OCI-LY1 (cell line): ENCODE measurements at regions not wholly inside any gene's neighbourhood (a gene's known extent, or its start where the extent isn't known, plus 50 kb on each side); places are given as distances from the start of the nearest gene placed in this dataset.

Experiments used
- H2AFZ ChIP-seq: fragments of 200-600 bp; sonication (generic), shearing (Covaris generic); 2 replicates; pipeline ENCODE4 v1.6.0; 2014; ENCODE audit warnings: antibody characterized with exemption, mild to moderate bottlenecking, low read length
- H3F3A ChIP-seq: fragments of 200-600 bp; sonication (generic), shearing (Covaris generic); 2 replicates; pipeline ENCODE4 v1.6.0; 2014; ENCODE audit warnings: mild to moderate bottlenecking, antibody characterized with exemption, low read length, moderate library complexity; ENCODE audit not compliant: insufficient read depth
- H3K27ac ChIP-seq: fragments of 200-600 bp; sonication (generic); 2 replicates; pipeline ENCODE4 v1.5.1; 2014; ENCODE audit warnings: low read length, mixed run types, mild to moderate bottlenecking, low read depth; ENCODE audit not compliant: poor library complexity, severe bottlenecking
- H3K27me3 ChIP-seq: fragments of 200-600 bp; sonication (generic); 2 replicates; pipeline ENCODE4 v1.6.0; 2014; ENCODE audit warnings: antibody characterized with exemption, mild to moderate bottlenecking, low read length, moderate library complexity; ENCODE audit not compliant: insufficient read depth
- H3K36me3 ChIP-seq: fragments of 200-600 bp; sonication (generic); 2 replicates; pipeline ENCODE4 v1.6.1; 2014; ENCODE audit warnings: mild to moderate bottlenecking, antibody characterized with exemption, low read length, moderate library complexity, mixed read lengths; ENCODE audit not compliant: insufficient read depth
- H3K4me1 ChIP-seq: fragments of 200-600 bp; sonication (generic); 2 replicates; pipeline ENCODE4 v1.5.1; 2014; ENCODE audit warnings: mild to moderate bottlenecking, low read length, moderate library complexity; ENCODE audit not compliant: insufficient read depth, severe bottlenecking
- H3K4me2 ChIP-seq: fragments of 200-600 bp; sonication (generic), shearing (Covaris generic); 2 replicates; pipeline ENCODE4 v1.6.1; 2014; ENCODE audit warnings: low read length
- H3K4me3 ChIP-seq: fragments of 200-600 bp; sonication (generic); 2 replicates; pipeline ENCODE4 v1.5.1; 2014; ENCODE audit warnings: low read length, low read depth, mild to moderate bottlenecking, mixed read lengths; ENCODE audit not compliant: poor library complexity, severe bottlenecking
- H3K79me2 ChIP-seq: fragments of 200-600 bp; shearing (Covaris generic); 2 replicates; pipeline ENCODE4 v1.6.1; 2016; ENCODE audit warnings: mixed run types, low read length, mixed read lengths; ENCODE audit not compliant: insufficient read depth
- H3K9ac ChIP-seq: fragments of 200-600 bp; sonication (generic), shearing (Covaris generic); 2 replicates; pipeline ENCODE4 v1.6.1; 2014; ENCODE audit warnings: mild to moderate bottlenecking, low read length, mixed read lengths
- H3K9me2 ChIP-seq: fragments of 200-600 bp; sonication (generic), shearing (Covaris generic); 2 replicates; pipeline ENCODE4 v1.6.1; 2014; ENCODE audit warnings: low read depth, mild to moderate bottlenecking, low read length, mixed read lengths
- H3K9me3 ChIP-seq: fragments of 200-600 bp; shearing (Covaris generic); 2 replicates; pipeline ENCODE4 v1.6.1; 2014; ENCODE audit warnings: low read length, mixed read lengths
- H4K20me1 ChIP-seq: fragments of 200-600 bp; sonication (generic), shearing (Covaris generic); 2 replicates; pipeline ENCODE4 v1.6.0; 2016; ENCODE audit warnings: mild to moderate bottlenecking, low read length; ENCODE audit not compliant: insufficient read depth
- EZH2 ChIP-seq: fragments of 200-600 bp; sonication (generic), shearing (Covaris generic); IDR thresholded peaks from 2 replicates; pipeline ENCODE4 v1.8.0; 2017; ENCODE audit warnings: borderline replicate concordance, mixed run types, mild to moderate bottlenecking, antibody characterized with exemption, low read length, moderate library complexity, mixed read lengths
- TF ChIP-seq, protein P1 (sequence below): fragments of 200-600 bp; sonication (generic), shearing (Covaris generic); IDR thresholded peaks from 2 replicates; pipeline ENCODE4 v1.5.1; 2017; ENCODE audit warnings: mild to moderate bottlenecking, antibody characterized with exemption, low read length, moderate library complexity, mixed read lengths

DNA sequence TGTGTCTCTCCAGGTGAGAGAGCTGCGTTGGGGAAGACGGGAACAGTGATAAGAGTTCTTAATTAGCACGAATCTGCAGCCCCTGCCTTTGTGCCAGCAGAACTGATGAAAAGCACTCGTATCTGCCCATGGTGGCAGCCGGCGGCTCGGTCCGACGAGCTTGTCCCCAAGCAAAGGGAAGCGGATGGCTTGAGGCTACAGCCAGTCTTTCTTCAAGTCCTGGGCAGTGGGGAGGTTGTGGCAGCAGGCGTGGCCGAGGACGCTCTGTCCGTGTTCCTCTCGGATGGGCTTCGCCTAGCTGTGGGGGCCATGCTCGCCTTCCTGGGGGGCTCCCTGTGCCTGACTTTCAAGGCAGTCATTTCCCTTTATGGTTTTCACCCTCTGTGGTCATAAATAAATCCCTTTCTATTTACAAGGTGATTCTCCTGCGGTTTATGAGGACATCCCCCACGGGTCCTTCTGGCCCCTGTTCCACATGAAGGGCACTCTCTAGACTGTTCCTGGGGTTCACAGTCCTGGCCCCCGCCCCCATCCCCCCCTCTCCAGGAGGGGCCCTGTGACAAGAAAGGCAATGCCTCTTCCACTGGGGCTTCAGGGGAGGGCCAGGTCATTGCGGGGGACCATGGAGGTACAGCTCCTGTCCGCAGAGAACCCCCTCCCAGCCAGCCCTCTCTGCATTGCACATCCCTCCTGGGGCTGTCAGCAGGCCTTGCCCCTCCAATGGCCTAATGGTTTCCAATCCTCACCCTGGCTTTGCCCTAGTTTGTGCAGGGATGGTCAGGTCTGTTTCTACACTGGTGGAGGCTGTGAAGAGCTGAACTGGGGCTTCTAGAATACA, 1212.3 kb downstream of the BRD1 start:
- H3K9me3 ChIP-seq = no peaks in the 10 kb centered on the region
- H2AFZ ChIP-seq = no peak overlapping the region
- H3K9me2 ChIP-seq = no peaks in the 10 kb centered on the region
- H3K9ac ChIP-seq = no peak overlapping the region
- no peaks in the 10 kb centered on the region for H3K27me3 ChIP-seq
- H3K4me2 ChIP-seq = no peak overlapping the region
- no peak overlapping the region for H3K4me3 ChIP-seq
- no peaks in the 10 kb centered on the region for H4K20me1 ChIP-seq
- no peak for TF ChIP-seq EZH2
- TF ChIP-seq, protein P1, sequence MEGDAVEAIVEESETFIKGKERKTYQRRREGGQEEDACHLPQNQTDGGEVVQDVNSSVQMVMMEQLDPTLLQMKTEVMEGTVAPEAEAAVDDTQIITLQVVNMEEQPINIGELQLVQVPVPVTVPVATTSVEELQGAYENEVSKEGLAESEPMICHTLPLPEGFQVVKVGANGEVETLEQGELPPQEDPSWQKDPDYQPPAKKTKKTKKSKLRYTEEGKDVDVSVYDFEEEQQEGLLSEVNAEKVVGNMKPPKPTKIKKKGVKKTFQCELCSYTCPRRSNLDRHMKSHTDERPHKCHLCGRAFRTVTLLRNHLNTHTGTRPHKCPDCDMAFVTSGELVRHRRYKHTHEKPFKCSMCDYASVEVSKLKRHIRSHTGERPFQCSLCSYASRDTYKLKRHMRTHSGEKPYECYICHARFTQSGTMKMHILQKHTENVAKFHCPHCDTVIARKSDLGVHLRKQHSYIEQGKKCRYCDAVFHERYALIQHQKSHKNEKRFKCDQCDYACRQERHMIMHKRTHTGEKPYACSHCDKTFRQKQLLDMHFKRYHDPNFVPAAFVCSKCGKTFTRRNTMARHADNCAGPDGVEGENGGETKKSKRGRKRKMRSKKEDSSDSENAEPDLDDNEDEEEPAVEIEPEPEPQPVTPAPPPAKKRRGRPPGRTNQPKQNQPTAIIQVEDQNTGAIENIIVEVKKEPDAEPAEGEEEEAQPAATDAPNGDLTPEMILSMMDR = no peak
- no peaks in the 10 kb centered on the region for H3F3A ChIP-seq
- no peaks in the 10 kb centered on the region for H3K36me3 ChIP-seq
- H3K79me2 ChIP-seq = no peaks in the 10 kb centered on the region
- no peaks in the 10 kb centered on the region for H3K4me1 ChIP-seq
- no peak overlapping the region for H3K27ac ChIP-seq

DNA sequence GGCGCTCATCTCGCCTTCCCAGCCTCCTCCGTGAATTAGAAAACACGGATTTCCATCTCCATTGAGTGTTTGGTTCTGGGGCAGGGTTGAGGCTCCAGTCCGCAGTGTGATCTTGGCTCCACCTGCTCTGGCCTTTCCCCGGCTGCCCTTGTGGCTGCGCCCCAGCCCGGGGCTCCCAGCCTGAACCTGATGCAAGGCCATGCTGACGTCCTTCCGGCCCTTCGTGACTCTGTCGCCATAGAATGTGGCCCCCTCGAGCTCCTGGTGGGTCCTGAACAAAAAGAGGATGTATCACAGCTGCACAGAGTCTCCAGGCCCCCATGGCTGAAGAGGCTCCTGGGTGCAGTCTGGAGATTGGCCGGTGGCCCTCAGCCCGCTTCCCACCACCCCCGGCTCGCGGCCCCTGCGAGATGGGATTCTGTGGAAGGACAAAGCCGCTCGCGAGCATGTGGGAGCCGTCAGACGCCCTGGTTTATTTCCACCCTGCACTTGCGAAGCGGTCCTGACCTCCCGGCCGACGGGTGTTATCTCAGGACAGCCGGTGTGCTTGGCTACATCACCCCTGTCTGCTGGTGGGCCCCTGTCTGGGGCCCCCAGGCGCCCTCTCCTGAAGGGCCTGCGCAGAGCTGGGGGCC, 1214.0 kb downstream of the BRD1 start:
- no peaks in the 10 kb centered on the region for H3K4me1 ChIP-seq
- H3K4me2 ChIP-seq = no peak overlapping the region
- no peaks in the 10 kb centered on the region for H4K20me1 ChIP-seq
- no peaks in the 10 kb centered on the region for H3F3A ChIP-seq
- H3K36me3 ChIP-seq = no peaks in the 10 kb centered on the region
- H3K27ac ChIP-seq = no peak overlapping the region
- H3K9me2 ChIP-seq = no peaks in the 10 kb centered on the region
- no peak overlapping the region for H3K4me3 ChIP-seq
- no peak overlapping the region for H2AFZ ChIP-seq
- TF ChIP-seq EZH2 = no peak
- TF ChIP-seq, protein P1 = no peak
- no peaks in the 10 kb centered on the region for H3K27me3 ChIP-seq
- H3K9me3 ChIP-seq = no peaks in the 10 kb centered on the region
- no peaks in the 10 kb centered on the region for H3K79me2 ChIP-seq
- H3K9ac ChIP-seq = no peak overlapping the region

DNA sequence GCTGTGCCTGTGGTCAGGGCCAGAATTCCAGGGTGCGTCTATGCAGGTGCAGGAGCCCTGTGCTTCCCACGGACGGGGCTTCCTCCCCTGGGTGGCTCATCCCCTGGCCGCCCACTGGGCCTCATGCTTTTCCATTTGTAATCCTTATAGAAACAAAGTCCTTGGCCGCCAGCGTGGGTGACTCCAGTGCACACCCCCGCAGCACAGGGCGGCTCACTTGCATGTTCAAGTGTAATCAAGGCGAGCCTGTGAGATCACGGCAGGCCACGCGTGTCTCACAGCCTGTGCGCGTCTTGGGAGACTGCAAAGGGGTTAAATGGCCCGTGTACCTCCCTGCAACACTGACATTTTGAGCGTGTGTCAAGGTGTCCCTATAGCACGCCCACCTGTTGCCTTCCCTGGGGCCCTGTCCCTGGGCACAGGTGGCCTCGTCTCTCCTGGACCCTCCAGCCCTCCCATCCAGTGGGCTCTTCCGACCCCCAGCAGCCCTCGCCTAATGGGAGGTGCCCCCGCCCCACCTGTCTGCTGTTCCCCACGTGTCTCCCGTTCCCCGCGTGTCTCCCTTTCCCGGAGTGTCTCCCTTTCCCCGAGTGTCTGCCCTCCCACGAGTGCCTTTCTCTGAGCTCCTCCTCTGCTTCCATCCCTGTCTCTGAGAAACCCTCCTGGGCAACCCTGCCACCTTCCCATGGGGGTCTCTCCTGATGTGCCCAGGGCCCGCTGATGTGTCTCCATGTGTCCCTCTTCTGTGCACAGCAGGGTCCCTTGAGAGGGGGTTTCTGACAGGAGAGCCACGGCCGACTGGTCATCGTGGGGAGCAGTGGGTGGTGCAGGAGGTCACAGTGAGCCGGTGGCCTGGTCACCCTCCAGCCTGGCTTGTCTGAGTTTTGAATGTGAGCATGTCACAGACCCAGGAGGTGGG, 1215.3 kb downstream of the BRD1 start:
- Histone ChIP-seq H3K27me3 (no peaks in the 10 kb centered on the region), H3K4me3 (no peak overlapping the region), H3K4me2 (no peak overlapping the region), H3K27ac (no peak overlapping the region), H3K9ac (no peak overlapping the region), H3K79me2 (no peaks in the 10 kb centered on the region), H4K20me1 (no peaks in the 10 kb centered on the region), H3K9me3 (no peaks in the 10 kb centered on the region), H3K4me1 (no peaks in the 10 kb centered on the region), H3K36me3 (no peaks in the 10 kb centered on the region), H3K9me2 (no peaks in the 10 kb centered on the region), H2AFZ (no peak overlapping the region), H3F3A (no peaks in the 10 kb centered on the region)
- TF ChIP-seq, protein P1 = no peak
- TF ChIP-seq EZH2 = no peak
